Endothelial cell of hepatic sinusoid (primary cell): ENCODE measurements at regions not wholly inside any gene's neighbourhood (a gene's known extent, or its start where the extent isn't known, plus 50 kb on each side); places are given as distances from the start of the nearest gene placed in this dataset.
"Not testable (repeated sequence)": the region's sequence is repeated elsewhere in the genome, so short reads cannot be mapped to it uniquely, and the experiment has no call there.

Source experiments
- in situ Hi-C: cut with HindIII; loops from 2 replicates; pipeline ENCODE4 v1.10.0; 2017; ENCODE audit warnings: low sequenced_read_pairs

DNA sequence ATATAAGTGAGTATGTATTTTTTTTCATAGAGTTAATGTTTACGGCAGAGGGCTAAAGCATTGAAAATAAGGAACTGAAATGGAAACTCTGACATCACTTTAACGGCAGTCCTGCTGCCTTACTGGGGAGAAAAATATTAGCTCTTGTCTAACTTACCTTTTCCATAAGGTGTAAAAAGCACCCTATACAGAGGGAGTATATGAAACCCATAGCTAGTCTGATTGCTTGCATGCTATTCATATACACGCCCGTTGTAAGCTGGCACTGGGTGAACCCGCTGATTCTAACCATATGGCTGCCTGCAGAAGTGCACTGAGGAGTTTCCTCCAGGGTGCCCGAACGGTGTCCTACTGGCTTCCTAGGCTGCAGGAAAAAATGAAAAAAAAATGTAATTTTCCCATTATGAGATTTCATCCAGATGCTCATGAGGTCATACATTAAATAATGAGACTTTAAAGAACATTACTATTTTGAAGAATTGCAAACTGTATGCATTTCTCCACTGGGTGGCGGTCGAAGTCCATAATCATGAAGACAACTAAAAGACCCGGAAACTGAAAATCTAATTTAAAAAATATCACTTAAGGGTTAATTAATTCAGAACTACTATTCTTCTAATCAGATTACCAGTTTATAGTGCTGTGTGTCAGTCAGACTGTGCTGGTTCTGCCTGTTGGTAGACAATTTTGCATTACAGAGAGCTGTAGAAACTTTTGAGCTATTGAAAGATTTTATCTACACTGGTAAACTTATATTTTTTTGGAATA, 144.7 kb downstream of the ALX1 start:
- in situ Hi-C loops, result no loop called here

DNA sequence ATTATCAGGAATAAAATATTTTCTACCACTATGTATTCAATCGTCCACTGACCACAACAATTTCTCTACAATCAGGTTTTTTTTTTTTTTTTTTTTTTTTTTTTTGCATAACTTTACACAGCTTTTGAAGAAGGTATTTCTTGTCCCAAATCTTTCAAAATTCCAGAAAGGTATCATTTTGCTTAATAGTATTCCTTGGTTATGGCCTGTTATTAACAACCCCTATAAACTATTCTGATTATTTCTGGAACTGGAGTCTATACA, 145.3 kb downstream of the ALX1 start:
- in situ Hi-C loops, result no loop called here

DNA sequence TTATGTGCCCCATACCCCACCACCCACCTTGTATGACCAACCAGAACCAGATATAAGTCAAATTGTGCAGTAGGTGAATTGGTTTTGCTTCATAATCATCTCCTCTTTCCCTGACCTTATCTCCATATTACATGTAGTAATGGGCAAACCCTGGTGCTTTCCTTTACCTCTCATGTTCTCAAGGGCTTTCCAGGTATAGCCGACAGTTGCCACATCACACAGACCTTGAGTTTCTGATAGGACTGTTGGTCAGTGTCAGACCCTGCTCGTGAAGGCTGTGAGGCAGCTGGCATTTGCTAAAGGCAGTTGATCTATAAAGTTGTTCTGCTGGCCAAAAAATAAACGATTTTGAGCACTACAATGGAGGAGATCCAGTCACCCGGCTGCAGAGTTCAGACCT, 145.9 kb downstream of the ALX1 start:
- in situ Hi-C loops, result no loop called here

DNA sequence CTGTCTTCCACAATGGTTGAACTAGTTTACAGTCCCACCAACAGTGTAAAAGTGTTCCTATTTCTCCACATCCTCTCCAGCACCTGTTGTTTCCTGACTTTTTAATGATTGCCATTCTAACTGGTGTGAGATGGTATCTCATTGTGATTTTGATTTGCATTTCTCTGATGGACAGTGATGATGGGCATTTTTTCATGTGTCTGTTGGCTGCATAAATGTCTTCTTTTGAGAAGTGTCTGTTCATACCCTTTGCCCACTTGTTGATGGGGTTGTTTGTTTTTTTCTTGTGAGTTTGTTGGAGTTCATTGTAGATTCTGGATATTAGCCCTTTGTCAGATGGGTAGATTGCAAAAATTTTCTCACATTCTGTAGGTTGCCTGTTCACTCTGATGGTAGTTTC, 153.1 kb downstream of the ALX1 start:
- in situ Hi-C loops, result not testable (repeated sequence)

DNA sequence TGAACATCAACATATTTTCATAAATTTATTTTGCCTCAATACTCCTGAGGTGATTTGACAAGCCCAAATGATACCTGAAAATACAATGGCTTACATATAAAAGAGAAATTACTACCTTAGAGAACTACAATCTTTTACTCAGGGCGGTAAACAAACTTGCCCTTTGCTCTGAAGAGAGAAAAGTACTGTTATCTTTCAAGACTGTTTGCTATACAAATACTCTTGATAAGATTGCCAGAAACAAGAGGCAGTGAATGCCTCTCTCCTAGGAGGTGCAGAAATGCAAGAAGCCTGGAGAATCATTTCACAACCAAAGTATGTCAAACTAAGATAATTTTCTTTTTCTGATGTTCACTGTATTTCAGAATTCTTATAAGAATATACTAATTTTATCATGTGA, 160.3 kb downstream of the ALX1 start:
- in situ Hi-C loops, result no loop called here

DNA sequence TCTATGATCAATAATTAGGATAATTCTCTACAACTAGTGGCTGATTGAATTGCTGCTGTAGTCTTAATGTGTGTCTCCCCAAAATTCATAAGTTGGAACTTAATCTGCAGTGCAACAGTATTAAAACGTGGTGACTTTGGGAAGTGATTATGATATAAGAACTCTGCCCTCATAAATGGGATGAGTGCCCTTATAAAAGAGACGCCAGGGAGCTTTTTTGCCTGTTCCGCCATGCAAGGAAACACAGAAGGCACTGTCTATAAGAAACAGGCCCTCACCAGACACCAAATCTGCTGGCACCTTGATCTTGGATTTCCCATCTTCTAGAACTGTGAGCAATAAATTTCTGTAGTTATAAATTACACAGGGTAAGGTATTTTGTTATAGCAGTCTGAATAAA, 161.0 kb downstream of the ALX1 start:
- in situ Hi-C loops, result no loop called here

DNA sequence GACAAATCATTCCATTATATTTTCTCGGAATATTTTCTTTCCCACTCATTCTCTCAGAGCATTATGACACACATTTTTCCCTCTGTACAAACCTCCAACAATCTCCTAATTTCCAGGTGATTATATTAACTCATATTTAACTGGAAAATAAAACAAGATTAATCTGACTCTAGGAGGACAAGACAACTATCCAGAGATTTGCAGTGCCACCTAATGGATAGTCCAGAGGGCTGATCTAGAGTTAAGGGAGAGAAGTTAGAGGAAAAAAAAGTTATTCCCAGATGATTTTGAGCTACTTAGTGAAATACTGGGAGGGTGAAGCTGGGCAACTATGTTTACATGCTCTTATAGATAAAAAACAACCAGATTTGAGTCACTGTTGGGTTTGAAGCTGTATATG, 161.7 kb downstream of the ALX1 start:
- in situ Hi-C loops, result no loop called here

DNA sequence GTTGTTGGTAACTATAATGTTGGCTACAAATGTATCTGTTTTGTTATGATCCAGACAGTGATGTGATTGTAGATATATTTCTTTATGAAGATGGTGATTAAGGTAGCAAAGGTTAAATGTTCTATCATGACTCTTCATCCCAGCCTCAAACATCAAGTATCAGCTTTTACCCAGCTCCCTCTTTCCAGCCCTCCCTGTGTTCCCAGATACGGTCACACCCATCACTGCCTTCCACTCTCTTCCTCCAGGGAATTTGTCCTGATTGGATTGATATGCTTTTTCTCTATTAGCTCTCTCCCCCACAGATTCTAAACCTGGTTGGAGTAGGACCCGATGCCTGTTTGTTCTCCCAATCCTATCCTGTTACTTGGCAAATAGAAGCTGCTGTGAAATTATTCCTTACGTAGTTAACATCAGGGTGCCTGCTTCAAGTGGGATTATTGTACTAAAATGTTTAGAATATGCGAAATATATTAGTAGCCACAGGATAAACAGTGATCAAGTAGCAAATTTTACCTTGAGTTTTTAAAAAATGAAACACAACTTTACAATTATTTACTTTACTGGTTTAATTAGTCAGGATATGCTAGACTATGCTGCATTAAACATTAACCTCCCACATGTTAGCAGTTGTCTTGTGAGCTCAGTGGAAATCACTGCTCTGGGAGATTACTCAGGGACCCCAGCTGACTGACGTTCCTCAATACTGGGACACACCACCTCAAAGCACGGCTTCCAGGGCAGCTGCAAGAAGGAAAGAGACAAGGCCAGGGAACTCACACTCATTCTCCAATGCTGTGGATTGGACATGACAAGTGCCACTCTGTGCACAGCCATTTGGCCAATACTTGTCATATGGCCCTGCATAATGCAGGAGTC, 165.3 kb downstream of the ALX1 start:
- in situ Hi-C loops, result no loop called here

DNA sequence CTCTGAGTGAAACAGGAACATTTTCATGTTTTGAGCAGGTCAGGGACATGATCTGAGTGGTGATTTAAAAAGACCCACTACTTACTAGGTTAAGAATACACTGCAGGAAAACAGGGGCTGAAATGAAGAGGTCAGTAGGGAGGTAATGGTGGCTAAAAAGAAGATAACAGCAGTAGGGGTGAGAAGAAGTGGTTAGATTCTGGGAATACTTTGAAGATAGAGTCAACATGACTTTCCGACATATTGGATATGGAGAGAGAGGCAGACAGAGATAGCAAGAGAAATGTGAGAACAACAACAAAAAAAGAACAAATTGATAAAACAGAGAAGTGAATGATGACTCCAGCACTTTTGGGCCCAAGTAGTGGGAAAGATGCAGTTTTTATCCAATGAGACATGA, 168.0 kb downstream of the ALX1 start:
- in situ Hi-C loops, result no loop called here

DNA sequence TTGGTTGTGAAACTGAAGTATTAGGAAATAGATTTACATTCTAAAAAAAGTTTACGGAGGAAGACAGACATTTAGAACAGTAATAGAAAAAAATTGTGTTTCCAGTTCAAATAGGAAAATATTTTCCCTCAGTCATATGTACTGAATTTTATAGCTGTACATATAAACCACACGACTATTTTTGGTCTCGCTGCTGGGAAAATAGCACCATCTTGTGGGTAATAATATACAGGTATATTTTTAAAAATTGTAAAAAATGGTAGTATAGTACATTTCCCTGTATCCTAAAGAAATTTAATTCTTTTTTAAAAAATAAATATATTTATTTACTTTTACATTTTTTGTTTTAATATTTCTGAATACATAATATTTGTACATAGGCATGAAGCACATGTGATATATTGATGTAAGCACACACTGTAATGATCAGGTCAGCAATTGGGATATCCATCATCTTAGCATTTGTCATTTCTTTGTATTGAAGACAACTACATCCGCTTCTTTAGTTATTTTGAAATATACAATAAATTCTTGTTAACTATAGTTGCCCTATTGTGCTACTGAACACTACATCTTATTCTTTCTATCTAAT, 168.6 kb downstream of the ALX1 start:
- in situ Hi-C loops, result no loop called here

DNA sequence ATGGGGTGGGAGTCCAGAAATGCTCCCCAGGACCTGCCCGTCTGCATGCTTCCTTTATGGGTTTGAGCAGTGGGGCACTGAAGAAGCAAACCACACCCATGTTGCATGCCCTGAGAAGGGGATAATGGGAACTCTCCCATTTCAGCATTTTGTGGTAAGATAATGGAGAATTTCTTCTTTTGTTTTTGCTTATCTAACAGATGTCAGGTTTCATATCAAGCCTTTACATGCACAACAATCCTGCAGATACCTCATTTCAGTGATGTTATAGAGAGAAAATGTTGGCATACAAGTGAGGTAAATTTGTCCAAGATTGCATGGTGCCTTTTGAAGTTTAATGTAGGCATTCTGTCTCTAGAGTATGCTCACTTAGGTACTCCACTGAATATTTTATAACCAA, 177.0 kb downstream of the ALX1 start:
- in situ Hi-C loops, result no loop called here

DNA sequence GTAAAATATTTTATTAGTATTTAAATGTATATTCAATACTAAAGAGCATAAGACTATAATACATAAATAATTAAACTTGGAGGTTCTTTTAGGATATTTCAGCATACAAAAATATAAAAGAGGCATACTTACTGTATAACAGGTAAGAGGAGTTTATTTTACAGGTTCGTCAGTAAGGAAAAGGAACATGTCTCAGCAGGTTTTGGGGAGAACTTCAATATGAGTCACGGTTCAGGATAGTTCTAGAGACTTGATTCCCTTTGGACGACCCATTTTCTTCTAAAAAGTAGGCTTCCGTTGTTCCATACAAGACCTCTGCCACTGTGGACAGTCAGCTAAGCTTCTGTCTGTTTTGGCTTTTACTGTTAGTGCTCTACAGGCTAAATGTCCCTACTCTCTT, 181.1 kb downstream of the ALX1 start:
- in situ Hi-C loops, result no loop called here

DNA sequence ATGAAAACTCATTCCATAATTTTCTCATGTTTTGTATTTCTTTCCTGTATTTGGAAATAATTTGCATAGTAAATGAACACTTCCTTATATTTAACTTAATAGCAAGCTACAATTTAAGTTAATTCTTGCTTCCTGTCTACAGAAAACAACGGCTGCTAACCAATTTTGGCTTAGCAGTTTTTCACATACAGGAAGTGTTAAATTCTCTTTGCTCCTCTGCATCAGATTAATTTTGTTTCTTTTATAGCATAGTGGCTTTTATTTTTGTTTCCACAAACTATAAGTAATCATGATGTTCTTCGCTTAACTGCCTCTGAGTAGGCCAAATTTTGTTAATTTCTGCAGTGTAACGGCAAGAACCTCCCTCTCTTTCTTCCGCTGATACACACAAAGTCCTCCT, 182.9 kb downstream of the ALX1 start:
- in situ Hi-C loops, result no loop called here

DNA sequence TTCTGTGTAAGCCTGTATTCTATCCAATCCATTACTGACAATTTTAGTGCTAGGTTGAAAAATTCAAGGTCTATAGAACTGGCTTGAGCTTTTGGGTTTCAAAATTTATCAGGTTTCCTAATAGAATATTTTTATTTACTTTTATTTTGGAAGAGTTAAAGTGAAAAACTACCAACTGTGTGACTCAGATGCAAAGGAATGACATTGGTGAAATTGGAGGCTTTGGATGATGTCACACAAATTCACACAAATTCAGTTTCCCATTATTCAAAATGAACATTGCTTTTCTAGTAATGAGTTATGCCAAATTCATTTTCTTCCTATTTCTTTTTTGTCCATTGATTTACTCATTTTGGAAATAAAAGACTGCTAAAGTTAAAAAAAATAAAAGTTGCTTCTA, 186.9 kb downstream of the ALX1 start:
- in situ Hi-C loops, result no loop called here

DNA sequence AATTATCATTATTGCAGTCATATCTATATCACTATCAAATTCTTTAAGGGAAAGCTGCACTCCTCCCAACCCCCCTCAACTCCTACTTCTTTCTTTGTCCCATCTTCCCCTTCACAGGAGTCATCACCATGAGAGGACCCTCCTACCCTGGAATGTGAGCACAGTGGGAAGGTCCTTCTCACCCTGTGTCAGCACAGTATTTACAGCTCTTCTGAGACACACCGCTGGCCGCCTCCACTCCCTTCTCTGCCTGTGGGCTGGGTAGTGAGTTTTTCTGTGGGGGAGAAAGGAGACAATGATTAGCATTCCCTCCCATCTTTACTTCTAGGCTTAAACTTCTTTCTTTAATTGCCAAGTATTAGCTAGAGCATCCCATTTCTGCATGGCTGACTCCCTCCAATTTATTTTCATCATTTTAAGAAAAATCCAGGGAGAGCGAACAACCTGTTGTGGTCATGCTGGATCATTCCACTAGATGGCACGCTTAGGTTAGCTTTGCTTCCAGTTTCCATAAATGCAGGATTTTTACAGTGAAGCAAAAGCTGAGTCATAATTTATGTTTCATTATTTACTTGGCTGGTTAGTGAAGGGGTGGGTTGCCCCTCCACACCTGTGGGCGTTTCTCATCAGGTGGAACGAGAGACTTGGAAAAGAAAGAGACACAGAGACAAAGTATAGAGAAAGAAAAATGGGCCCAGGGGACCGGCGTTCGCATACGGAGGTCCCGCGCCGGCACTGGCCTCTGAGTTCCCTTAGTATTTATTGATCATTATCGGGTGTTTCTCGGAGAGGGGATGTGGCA, 188.5 kb downstream of the ALX1 start:
- in situ Hi-C loops, result no loop called here

DNA sequence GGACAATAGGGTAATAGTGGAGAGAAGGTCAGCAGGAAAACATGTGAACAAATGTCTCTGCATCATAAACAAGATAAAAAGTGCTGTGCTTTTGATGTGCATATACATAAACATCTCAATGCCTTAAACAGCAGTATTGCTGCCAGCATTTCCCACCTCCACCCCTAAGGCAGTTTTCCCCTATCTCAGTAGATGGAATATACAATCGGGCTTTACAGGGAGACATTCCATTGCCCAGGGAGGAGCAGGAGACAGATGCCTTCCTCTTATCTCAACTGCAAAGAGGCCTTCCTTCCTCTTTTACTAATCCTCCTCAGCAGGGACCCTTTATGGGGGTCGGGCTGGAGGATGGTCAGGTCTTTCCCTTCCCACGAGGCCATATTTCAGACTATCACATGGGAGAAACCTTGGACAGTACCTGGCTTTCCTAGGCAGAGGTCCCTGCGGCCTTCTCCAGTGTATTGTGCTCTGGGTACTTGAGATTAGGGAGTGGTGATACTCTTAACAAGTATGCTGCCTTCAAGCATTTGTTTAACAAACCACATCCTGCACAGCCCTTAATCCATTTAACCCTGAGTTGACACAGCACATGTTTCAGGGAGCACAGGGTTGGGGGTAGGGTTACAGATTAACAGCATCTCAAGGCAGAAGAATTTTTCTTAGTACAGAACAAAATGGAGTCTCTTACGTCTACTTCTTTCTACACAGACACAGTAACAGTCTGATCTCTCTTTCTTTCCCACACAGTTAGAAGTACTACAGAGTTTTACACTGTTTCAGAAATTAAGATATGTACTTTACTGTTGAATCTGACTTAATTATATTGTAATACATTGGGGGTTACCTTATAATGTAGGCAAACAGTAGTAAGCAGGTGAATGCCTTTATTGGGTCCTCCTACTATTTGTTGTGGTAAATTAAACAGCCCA, 189.4 kb downstream of the ALX1 start:
- in situ Hi-C loops, result not testable (repeated sequence)

DNA sequence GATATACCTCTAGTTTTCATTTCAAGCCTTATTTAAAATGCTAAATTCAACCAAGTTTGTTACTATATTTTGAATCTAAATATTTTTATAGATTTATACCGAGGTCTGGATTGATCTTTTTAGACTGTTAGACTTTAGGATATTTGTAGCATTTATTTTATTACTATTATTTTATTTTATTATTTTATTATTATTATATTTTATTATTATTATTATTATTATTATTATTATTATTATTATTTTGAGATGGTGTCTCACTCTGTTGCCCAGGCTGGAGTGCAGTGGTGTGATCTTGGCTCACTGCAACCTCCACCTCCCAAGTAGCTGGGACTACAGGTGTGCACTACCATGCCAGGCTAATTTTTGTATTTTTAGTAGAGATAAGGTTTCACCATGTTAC, 195.3 kb downstream of the ALX1 start:
- in situ Hi-C loops, result not testable (repeated sequence)

DNA sequence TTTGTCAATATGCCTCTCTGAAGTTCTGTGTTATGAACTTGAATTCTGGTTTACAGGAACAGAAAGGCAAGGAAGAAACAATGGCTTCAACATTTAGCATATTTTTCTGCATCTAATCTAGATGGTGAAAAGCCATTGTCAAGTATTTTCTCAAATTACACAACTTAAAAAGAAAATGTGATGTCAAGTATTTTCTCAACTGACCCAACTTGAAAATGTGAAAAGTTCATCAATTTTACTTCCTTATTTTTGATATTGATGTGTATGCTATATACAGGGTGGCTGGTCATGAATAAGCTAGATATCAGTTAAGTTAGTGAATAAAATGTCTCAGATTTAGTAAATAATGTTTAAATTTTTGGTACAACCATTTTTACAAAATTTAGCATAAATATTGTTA, 196.7 kb downstream of the ALX1 start:
- in situ Hi-C loops, result no loop called here

DNA sequence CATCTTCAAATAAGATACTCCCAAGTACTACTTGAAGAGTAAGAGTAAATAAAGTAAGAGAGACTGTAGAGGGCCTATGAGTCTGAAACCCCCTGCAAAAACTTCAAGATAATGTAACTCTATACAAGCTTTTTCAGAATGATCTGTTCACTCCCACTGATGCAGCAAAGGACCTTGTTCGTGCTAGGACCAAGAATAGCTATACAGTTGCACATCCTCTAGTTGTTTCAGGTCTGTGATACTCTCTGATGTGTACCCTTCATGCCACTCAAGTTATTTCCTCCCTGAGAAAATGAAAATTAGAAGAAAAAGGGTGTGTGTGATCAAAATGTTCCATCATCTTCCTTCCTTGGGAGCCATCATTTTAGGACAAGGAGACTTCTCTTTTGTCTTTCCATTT, 204.4 kb downstream of the ALX1 start:
- in situ Hi-C loops, result no loop called here

DNA sequence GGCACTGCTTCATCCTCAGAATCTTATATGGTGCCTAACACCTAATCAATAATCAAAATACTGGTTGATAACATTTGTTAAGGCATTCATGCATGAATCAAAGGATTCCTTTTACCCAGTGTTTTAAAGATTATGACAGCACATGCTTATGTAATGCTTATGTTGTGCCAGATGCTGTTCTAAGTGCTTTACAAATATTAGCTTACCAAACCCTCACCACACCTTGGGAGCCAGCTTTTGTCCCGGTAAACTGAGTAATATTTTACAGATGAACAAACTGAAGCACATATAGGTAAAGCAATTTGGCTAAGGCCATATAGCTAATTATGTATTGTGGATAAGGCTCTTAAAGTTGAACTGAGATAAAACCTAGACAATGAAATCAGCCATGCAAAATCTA, 209.2 kb downstream of the ALX1 start:
- in situ Hi-C loops, result loop anchor here (5.0 kb wide), 1 partner anchor 378 kb away; no protein-coding TSS in a partner anchor
